D721Med (cell line): ENCODE measurements at regions not wholly inside any gene's neighbourhood (a gene's known extent, or its start where the extent isn't known, plus 50 kb on each side); places are given as distances from the start of the nearest gene placed in this dataset.

Experiments used
- DNase-seq: peaks from one replicate; pipeline ENCODE4 v3.0.0; 2011; ENCODE audit warnings: low spot score; ENCODE audit not compliant: insufficient read length
- FAIRE-seq: peaks from 2 replicates; lab custom pipeline; 2011; peaks lifted over from hg19 to GRCh38; lab: Jason Lieb, UNC
- TF ChIP-seq, protein P1 (sequence below): IDR thresholded peaks from 2 replicates; pipeline ENCODE4 v1.5.1; 2012; ENCODE audit warnings: mild to moderate bottlenecking, control low read depth; ENCODE audit not compliant: insufficient read depth; ENCODE audit errors: missing control alignments

DNA sequence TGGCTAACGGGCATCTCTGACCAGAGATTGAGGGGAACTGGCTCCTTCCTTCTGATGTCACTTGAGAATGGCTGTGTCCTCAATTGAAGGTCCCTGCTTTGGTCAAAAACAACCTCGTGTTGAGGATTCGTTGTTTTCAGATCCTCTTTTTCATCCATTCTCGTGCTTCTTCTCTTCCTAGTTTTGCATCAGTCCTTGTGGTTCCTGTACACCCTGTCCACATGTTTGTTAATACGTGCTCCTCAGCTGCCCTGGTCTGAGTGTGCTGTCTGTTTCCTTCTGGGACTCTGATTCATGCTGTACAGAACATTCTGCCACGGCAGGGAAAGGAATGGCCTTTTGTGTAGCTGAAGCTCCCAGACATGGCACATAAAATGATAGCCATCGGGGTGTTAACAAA lies 863.2 kb upstream of the GOT2 start:
- DNase-seq (no peak), FAIRE-seq (no peak)
- TF ChIP-seq, protein P1, sequence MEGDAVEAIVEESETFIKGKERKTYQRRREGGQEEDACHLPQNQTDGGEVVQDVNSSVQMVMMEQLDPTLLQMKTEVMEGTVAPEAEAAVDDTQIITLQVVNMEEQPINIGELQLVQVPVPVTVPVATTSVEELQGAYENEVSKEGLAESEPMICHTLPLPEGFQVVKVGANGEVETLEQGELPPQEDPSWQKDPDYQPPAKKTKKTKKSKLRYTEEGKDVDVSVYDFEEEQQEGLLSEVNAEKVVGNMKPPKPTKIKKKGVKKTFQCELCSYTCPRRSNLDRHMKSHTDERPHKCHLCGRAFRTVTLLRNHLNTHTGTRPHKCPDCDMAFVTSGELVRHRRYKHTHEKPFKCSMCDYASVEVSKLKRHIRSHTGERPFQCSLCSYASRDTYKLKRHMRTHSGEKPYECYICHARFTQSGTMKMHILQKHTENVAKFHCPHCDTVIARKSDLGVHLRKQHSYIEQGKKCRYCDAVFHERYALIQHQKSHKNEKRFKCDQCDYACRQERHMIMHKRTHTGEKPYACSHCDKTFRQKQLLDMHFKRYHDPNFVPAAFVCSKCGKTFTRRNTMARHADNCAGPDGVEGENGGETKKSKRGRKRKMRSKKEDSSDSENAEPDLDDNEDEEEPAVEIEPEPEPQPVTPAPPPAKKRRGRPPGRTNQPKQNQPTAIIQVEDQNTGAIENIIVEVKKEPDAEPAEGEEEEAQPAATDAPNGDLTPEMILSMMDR: no peak

DNA sequence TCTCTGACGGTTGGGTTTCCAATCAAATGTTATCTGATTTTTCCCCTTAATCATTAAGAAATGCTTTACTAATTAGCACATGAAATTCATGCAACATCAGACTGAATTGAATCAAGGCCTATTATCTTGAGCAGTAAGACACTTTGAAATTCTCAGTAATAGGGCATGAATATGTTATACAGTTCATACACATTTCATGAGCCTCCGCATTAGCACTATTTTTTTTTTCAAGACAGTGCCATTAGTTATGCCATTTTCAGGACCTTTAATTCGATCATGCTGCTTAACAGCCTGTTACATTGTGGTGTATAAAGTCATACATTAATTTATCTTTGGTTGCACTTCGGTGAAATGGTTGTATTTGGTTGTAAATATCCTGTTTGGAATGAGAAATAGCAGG lies 862.6 kb upstream of the GOT2 start:
- DNase-seq: no peak
- TF ChIP-seq, protein P1: no peak
- FAIRE-seq: no peak

DNA sequence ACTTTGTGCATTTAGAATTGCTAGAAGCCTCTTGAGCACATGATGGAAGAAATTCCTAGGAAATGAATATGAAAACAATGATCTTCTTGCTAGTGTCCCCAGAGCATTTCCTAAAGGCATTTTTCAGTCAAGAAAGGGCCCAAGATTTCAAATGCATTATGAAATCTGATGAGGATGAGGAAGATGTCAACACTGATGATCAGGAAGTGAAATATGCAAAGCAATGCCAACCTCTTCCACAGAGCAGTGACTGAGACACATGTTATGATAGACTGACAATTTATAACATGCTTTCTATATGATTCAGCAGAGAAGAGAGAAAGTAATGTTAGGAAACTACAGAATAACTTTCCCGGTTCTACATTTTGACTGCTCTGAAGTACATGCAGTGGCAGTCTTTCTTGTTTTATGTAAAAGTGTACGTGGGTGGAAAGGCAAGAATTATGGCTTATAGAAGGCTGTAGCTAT lies 859.1 kb upstream of the GOT2 start:
- FAIRE-seq (no peak), DNase-seq (no peak)
- TF ChIP-seq, protein P1: no peak

DNA sequence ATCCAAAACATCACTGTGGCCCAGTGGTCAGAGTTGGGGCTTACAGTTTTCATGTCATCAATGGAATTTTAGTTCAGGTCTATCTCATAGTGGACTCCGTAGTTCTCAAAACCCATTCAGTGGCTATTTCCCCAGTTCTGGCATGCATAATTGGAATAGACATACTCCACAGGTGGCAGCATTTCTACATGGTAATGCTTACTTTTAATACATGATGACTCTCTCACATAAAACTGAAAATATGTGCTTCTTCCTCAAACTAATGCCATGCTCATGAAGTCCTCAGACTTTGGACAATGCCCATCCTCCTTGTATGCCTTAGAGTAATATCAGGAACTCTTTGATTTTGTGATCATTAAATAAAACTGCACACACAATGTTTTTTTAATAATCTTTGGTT lies 857.4 kb upstream of the GOT2 start:
- no peak for FAIRE-seq
- TF ChIP-seq, protein P1: no peak
- no peak for DNase-seq

DNA sequence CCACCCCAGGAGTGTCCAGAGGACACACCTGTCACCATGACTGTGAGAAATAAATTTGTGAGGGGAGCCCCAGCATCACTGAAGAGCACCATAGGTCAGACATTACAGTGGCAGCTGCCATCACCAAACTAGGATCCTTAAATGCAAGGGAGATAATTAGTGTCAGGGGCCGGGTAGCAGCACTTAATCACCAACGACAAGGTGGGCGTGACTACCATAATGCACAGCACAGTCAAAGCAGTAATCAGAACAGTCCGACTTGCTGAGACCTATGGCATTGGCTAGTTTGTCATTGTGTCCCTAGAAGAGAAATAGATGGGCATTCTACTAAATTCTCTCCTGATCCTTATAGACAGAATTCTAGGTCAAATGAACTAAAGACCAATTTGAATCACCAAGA lies 856.7 kb upstream of the GOT2 start:
- FAIRE-seq (no peak), DNase-seq (no peak)
- TF ChIP-seq, protein P1: no peak

DNA sequence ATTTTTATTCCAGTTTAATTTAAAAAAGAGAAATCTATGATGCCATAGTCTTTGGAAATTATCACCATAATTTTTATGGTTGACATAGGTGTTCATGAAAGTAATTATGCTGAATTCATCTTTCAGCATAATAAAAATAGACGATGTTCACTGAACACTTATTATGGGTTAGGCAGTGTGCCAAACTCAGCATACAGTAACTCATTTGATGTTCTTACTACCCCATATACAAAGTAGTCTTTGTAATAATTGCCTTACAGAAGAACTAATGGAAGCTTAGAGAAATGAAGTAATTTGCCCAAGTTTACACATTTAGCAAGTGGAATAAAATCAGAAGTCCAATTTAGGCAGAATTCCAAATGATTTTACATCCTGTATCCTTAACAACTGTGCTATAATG lies 852.2 kb upstream of the GOT2 start:
- DNase-seq (no peak), FAIRE-seq (no peak)
- TF ChIP-seq, protein P1: no peak

DNA sequence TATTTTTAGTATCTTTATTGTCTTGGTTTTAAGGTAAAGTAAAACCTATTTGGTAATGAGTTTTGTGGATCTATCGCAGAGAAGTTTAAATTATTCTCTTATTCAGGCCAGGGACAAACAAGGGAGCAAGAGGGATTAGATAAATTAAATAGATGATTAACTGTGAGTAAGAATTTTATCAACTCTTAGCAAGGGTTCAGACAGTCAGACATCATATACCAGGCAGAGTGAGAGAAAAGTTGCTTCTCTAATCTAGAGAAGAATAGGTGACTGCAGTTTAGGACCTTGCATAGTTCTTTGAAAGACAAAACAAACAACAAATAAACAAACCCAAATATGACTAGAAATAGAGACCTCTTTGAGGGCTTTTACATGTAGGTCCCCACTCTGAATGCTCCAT lies 840.2 kb upstream of the GOT2 start:
- DNase-seq (no peak), FAIRE-seq (no peak)
- TF ChIP-seq, protein P1: no peak
